Vagina (tissue), 2 donors: ENCODE measurements at regions not wholly inside any gene's neighbourhood (a gene's known extent, or its start where the extent isn't known, plus 50 kb on each side); places are given as distances from the start of the nearest gene placed in this dataset.

Source experiments
- DNase-seq, 2 donors: peaks; one replicate each; pipeline ENCODE4 v3.0.0-alpha.2; 2017; ENCODE audit errors: extremely low spot score in 2 of 2
- H3K27ac ChIP-seq: fragments of 200-600 bp; sonication (generic); one replicate; pipeline ENCODE4 v1.5.1; 2019
- H3K27me3 ChIP-seq: fragments of 200-600 bp; sonication (generic); one replicate; pipeline ENCODE4 v1.5.1; 2019
- H3K36me3 ChIP-seq, 2 donors: fragments of 200-600 bp; sonication (generic); one replicate each; pipeline ENCODE4 v1.5.1; 2017 to 2019
- H3K4me1 ChIP-seq: fragments of 200-600 bp; sonication (generic); one replicate; pipeline ENCODE4 v1.5.1; 2019
- H3K4me3 ChIP-seq, 2 donors: fragments of 200-600 bp; sonication (generic); 1 replicate in 1 of 2; 2 replicates in 1 of 2; pipeline ENCODE4 v1.5.1; 2016 to 2019
- H3K9me3 ChIP-seq: fragments of 200-600 bp; sonication (generic); one replicate; pipeline ENCODE4 v1.5.1; 2019
- POLR2A ChIP-seq, 2 donors: fragments of 450-650 bp; IDR thresholded peaks; one replicate each; pipeline ENCODE4 v1.6.1; 2017; ENCODE audit warnings: antibody characterized with exemption in 2 of 2, mild to moderate bottlenecking in 2 of 2, moderate library complexity in 2 of 2
- POLR2AphosphoS5 ChIP-seq, 2 donors: sonication (generic); formaldehyde crosslinking; IDR thresholded peaks; one replicate each; pipeline ENCODE4 v1.9.0; 2017; ENCODE audit warnings: antibody characterized with exemption in 2 of 2, mild to moderate bottlenecking in 2 of 2, low read depth in 1 of 2; ENCODE audit not compliant: insufficient read depth in 1 of 2
- intact Hi-C: fragments of 100-400 bp; cut with DNase I; formaldehyde crosslinking; loops from one replicate; pipeline ENCODE4 v1.15.1; 2023
- TF ChIP-seq, protein P1 (sequence below), 3 experiments: fragments of 450-650 bp in 2 of 3; fragments of 200-600 bp in 1 of 3; sonication (generic) in 1 of 3; IDR thresholded peaks; one replicate each; pipeline ENCODE4 v1.5.1; 2017 to 2019; ENCODE audit warnings: antibody characterized with exemption in 3 of 3, mild to moderate bottlenecking in 2 of 3, moderate library complexity in 2 of 3

DNA sequence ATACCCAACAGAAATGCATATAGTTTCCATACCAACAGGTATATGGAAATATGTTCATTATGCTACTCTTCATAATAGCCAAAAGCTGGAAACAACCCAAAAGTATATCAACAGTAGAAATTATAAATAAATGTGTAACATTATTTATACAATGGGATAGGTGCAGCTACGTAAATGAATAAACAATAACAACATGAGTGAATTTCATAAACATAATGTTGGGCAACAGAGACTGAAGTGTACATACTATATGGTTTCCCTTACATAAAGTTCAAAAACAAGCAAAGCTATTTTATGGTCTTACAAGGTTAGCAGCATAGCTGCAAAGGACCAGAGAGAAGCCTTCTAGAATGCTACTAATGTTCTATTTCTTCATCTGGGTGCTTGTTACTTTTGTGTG lies 305.0 kb downstream of the INSC start:
- TF ChIP-seq POLR2A (IDR thresholded peaks at IDR 0.05): no peak
- TF ChIP-seq POLR2AphosphoS5 (IDR thresholded peaks at IDR 0.05; ENCODE audit: insufficient read depth in 1 of 2, low read depth in 1 of 2): no peak
- TF ChIP-seq, protein P1, sequence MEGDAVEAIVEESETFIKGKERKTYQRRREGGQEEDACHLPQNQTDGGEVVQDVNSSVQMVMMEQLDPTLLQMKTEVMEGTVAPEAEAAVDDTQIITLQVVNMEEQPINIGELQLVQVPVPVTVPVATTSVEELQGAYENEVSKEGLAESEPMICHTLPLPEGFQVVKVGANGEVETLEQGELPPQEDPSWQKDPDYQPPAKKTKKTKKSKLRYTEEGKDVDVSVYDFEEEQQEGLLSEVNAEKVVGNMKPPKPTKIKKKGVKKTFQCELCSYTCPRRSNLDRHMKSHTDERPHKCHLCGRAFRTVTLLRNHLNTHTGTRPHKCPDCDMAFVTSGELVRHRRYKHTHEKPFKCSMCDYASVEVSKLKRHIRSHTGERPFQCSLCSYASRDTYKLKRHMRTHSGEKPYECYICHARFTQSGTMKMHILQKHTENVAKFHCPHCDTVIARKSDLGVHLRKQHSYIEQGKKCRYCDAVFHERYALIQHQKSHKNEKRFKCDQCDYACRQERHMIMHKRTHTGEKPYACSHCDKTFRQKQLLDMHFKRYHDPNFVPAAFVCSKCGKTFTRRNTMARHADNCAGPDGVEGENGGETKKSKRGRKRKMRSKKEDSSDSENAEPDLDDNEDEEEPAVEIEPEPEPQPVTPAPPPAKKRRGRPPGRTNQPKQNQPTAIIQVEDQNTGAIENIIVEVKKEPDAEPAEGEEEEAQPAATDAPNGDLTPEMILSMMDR (IDR thresholded peaks at IDR 0.05): no peak
- no peaks in the 10 kb centered on the region for H3K9me3 ChIP-seq
- no peak for DNase-seq

DNA sequence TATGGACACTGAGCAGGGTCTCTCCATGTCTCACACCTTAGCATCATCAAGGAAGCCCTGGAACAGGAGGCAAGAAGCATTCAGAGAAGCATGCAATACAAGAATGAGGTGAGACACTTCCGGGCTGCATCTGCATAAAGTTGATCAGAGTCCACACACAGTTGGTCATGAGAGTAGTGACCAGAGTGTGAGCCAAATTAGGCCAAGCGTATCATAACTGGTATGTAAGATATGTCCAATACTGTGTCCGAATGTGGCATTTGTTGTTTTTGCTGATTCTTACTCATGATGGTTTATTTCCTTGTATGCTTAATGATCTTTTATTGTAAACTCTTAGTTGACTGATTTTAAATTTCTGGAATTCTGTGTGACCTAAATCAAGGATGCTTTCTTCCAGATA lies 315.7 kb downstream of the INSC start:
- DNase-seq: no peak
- Histone ChIP-seq H3K4me1 (no peaks in the 10 kb centered on the region), H3K9me3 (no peaks in the 10 kb centered on the region), H3K36me3 (no peaks in the 10 kb centered on the region), H3K27ac (no peak overlapping the region), H3K27me3 (no peaks in the 10 kb centered on the region), H3K4me3 (no peak overlapping the region)
- intact Hi-C loops: no loop called here
- TF ChIP-seq POLR2A (IDR thresholded peaks at IDR 0.05) (no peak), POLR2AphosphoS5 (IDR thresholded peaks at IDR 0.05; ENCODE audit: insufficient read depth in 1 of 2, low read depth in 1 of 2) (no peak)
- TF ChIP-seq, protein P1 (IDR thresholded peaks at IDR 0.05): no peak

More for the DNA sequence above, 305.0 kb downstream of the INSC start:
- intact Hi-C loops: no loop called here
- no peaks in the 10 kb centered on the region for H3K36me3 ChIP-seq
- no peak overlapping the region for H3K4me3 ChIP-seq
- H3K4me1 ChIP-seq: no peaks in the 10 kb centered on the region
- no peaks in the 10 kb centered on the region for H3K27me3 ChIP-seq
- no peak overlapping the region for H3K27ac ChIP-seq

DNA sequence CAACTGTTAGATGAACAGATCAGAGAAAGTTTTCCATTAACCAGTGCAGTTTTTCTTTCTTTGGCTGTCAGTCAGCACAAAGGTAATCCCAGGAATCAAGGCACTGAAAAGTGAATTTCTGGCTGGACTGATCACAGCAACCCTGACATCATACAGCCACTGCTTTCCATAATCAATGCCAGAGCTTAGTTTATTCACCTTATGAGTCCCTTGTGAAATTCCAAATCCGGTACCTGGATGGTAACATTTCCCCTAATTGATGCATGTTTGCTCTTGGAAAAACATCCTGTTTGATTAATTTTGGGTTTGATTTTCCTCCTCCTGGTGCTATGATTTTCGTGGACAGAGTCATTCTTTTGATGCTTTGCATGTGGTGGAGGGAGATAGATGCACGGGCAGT lies 319.8 kb downstream of the INSC start:
- intact Hi-C loops: no loop called here
- no peak for TF ChIP-seq POLR2A (IDR thresholded peaks at IDR 0.05)
- TF ChIP-seq POLR2AphosphoS5 (IDR thresholded peaks at IDR 0.05; ENCODE audit: insufficient read depth in 1 of 2, low read depth in 1 of 2): no peak
- TF ChIP-seq, protein P1 (IDR thresholded peaks at IDR 0.05): no peak
- Histone ChIP-seq H3K27me3 (no peaks in the 10 kb centered on the region), H3K9me3 (no peaks in the 10 kb centered on the region), H3K27ac (no peak overlapping the region), H3K36me3 (no peaks in the 10 kb centered on the region), H3K4me3 (no peak overlapping the region), H3K4me1 (no peaks in the 10 kb centered on the region)
- DNase-seq: no peak

DNA sequence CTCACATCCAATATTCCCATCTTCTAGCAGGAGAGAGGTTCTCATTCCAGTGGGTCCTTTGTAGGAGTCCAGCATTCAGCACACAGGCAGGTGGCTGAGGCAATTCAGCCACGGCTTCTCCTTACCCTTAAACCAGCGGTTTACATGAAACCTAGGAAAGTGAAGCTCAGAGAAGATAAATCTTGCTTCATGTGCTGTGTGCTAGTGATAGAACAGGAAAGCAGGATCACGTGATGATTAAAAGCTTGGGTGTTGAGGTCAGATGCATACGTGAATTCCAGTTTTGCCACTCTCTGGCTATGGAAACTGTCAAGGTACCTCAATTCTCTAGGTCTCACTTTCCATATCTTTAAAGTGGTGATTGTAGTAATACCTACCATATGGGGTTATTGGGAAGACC lies 331.6 kb downstream of the INSC start:
- Histone ChIP-seq H3K4me1 (no peaks in the 10 kb centered on the region), H3K27me3 (no peaks in the 10 kb centered on the region), H3K36me3 (no peaks in the 10 kb centered on the region), H3K9me3 (no peaks in the 10 kb centered on the region), H3K27ac (no peak overlapping the region), H3K4me3 (no peak overlapping the region)
- intact Hi-C loops: no loop called here
- TF ChIP-seq POLR2AphosphoS5 (IDR thresholded peaks at IDR 0.05; ENCODE audit: insufficient read depth in 1 of 2, low read depth in 1 of 2): no peak
- no peak for TF ChIP-seq POLR2A (IDR thresholded peaks at IDR 0.05)
- TF ChIP-seq, protein P1 (IDR thresholded peaks at IDR 0.05): no peak
- DNase-seq: no peak

DNA sequence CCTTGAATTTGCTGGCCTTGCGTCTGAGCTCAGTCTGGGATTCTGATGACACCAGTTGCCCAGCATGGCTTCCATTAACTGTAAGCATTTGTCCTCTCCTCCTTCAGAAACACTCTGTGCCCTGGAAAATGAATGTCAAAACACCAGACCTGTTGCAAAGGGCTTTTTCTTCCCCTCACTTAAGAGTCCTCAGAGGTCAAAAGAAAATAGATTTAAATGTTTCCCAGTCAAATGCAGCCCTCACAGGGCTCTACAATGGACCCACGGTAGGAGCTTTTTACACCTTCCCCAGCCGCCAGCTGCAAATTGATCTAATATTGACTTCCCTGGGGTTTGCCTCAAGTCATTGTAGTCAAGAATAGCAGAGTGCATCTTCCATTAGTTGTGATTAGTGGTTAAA lies 332.2 kb downstream of the INSC start:
- Histone ChIP-seq H3K36me3 (no peaks in the 10 kb centered on the region), H3K4me1 (no peaks in the 10 kb centered on the region)
- TF ChIP-seq POLR2AphosphoS5 (IDR thresholded peaks at IDR 0.05; ENCODE audit: insufficient read depth in 1 of 2, low read depth in 1 of 2) (no peak), POLR2A (IDR thresholded peaks at IDR 0.05) (no peak)
- TF ChIP-seq, protein P1 (IDR thresholded peaks at IDR 0.05): no peak

More for the DNA sequence above, 332.2 kb downstream of the INSC start:
- no peak for DNase-seq
- Histone ChIP-seq H3K4me3 (no peak overlapping the region), H3K27ac (no peak overlapping the region), H3K27me3 (no peaks in the 10 kb centered on the region), H3K9me3 (no peaks in the 10 kb centered on the region)
- intact Hi-C loops: no loop called here
